GM06990 (cell line): ENCODE measurements at regions not wholly inside any gene's neighbourhood (a gene's known extent, or its start where the extent isn't known, plus 50 kb on each side); places are given as distances from the start of the nearest gene placed in this dataset.

Experiments
- DNase-seq: peaks from one replicate; pipeline ENCODE4 v3.0.0-alpha.2; 2011; ENCODE audit not compliant: insufficient read length; ENCODE audit errors: extremely low read depth
- H3K27me3 ChIP-seq: replicated peaks from 2 replicates; pipeline ENCODE4 v1.6.0; 2011; ENCODE audit warnings: low read length; ENCODE audit not compliant: control insufficient read depth, insufficient read depth
- H3K36me3 ChIP-seq: 2 replicates; pipeline ENCODE4 v1.5.1; 2011; ENCODE audit warnings: low read length; ENCODE audit not compliant: control insufficient read depth, insufficient read depth
- H3K4me3 ChIP-seq: replicated peaks from 2 replicates; pipeline ENCODE4 v1.5.1; 2011; ENCODE audit warnings: low read depth, mild to moderate bottlenecking, control low read depth, low read length
- TF ChIP-seq, protein P1 (sequence below): IDR thresholded peaks from 2 replicates; pipeline ENCODE4 v1.5.1; 2011; ENCODE audit warnings: low read length, control low read depth, mild to moderate bottlenecking, inconsistent platforms; ENCODE audit not compliant: insufficient read depth, poor library complexity, severe bottlenecking

DNA sequence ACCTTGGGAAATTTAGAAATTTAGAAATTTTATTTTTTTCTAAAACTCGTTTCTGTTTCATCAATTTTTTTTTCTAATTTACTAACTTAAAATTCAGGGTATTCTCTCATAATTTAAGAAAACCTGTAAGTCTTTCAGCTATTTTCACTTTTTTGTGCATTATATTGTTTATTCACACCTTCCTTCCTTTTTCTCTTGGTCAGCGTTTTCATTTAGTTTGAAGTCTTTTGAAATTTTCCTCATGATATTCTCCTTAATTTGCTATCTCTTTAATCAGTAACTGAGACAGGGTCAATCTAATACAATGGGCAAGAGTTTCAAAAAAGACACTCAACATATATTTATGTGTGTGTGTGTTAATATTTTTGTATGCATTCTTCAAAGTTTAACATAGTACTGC is 50.5 kb upstream of the MSTN start:
- TF ChIP-seq, protein P1, sequence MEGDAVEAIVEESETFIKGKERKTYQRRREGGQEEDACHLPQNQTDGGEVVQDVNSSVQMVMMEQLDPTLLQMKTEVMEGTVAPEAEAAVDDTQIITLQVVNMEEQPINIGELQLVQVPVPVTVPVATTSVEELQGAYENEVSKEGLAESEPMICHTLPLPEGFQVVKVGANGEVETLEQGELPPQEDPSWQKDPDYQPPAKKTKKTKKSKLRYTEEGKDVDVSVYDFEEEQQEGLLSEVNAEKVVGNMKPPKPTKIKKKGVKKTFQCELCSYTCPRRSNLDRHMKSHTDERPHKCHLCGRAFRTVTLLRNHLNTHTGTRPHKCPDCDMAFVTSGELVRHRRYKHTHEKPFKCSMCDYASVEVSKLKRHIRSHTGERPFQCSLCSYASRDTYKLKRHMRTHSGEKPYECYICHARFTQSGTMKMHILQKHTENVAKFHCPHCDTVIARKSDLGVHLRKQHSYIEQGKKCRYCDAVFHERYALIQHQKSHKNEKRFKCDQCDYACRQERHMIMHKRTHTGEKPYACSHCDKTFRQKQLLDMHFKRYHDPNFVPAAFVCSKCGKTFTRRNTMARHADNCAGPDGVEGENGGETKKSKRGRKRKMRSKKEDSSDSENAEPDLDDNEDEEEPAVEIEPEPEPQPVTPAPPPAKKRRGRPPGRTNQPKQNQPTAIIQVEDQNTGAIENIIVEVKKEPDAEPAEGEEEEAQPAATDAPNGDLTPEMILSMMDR, result no peak

More for the DNA sequence above, 50.5 kb upstream of the MSTN start:
- no peak for DNase-seq
- H3K4me3 ChIP-seq, result no peak overlapping the region
- no peaks in the 10 kb centered on the region for H3K27me3 ChIP-seq
- no peaks in the 10 kb centered on the region for H3K36me3 ChIP-seq
